Stimulated activated CD4-positive, alpha-beta T cell treated with anti-CD3 and anti-CD28 coated beads, Interleukin-15, amount 100 ng/mL, for 48 hours (primary cell): ENCODE measurements at regions not wholly inside any gene's neighbourhood (a gene's known extent, or its start where the extent isn't known, plus 50 kb on each side); places are given as distances from the start of the nearest gene placed in this dataset.
"Not testable (repeated sequence)": the region's sequence is repeated elsewhere in the genome, so short reads cannot be mapped to it uniquely, and the experiment has no call there.

ENCODE experiments used
- DNase-seq, 2 donors: peaks; one replicate each; pipeline ENCODE4 v3.0.0-alpha.2; 2020; ENCODE audit warnings: low read depth in 2 of 2

DNA sequence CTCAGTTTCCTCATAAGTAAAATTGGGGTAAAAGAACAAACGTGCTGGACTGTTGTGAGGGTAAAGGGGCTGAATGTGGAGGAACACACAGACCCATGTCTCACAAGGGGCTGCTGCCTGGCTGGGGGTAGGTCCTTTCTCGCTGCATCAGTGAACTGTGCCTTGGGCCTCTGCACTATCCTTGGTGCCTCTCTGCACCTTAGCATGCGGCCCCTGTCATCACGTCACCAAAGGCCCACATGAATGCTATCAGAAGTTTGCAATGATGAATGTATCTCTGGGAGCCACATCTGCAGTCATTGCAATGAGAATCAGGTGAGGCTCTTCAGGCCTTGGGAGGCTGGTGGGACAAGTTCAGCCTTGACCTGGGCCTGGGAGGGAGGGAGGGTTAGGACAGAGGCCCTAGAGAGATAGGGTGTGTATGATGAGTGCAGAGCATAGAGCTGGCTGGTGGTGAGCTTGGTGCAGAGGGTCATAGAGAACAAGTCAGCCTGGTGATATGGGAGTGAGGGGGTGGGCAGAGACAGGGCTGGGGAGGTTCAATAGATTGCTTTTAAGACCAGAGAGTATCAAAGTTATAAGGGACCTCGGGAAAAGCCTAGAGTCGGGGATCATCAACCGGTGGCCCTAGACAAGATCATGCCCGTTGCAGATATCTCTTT is 308.4 kb downstream of the RPS24 start:
- no peak for DNase-seq

- DNase-seq = no peak
These were observed 309.4 kb downstream of the RPS24 start for GRCh38 chr10:78342827-78343653.

DNA sequence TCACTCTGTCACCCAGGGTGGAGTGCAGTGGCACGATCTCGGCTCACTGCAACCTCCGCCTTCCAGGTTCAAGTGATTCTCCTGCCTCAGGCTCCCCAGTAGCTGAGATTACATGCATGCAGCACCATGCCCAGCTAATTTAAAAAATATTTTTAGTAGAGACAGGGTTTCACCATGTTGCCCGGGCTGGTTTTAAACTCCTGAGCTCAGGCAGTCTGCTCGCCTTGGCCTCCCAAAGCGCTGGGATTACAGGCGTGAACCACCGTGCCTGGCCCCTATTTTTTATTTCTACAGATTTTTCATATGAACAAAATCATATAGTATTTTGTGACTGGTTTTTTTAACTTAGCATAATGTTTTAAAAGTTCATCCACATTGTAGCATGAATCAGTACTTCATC is 310.6 kb downstream of the RPS24 start:
- DNase-seq = not testable (repeated sequence)

- DNase-seq = not testable (repeated sequence)
These were observed 311.9 kb downstream of the RPS24 start for GRCh38 chr10:78345515-78345914.

DNA sequence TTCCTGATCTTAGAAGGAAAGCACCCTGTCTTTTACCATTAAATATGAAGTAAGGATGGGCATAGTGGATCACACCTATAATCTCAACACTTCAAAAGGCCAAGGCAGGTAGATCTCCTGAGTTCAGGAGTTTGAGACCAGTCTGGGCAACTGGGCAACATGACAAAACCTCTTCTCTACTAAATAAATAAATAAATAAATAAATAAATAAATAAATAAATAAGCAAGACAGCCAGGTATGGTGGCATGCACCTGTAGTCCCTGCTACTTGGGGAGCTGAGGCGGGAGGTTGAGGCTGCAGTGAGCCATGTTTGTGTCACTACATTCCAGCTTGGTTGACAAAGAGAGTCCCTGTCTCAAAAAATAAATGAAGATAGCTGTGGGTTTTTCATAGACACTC is 313.1 kb downstream of the RPS24 start:
- no peak for DNase-seq

- no peak for DNase-seq
These were observed 314.9 kb downstream of the RPS24 start for GRCh38 chr10:78348411-78349164.

- DNase-seq = no peak
These were observed 315.5 kb downstream of the RPS24 start for GRCh38 chr10:78349165-78349516.

GRCh38 chr10:78349911-78350663 is 316.4 kb downstream of the RPS24 start:
- no peak for DNase-seq

- DNase-seq = no peak
These were observed 317.6 kb downstream of the RPS24 start for GRCh38 chr10:78351283-78351682.

GRCh38 chr10:78351809-78352208 is 318.1 kb downstream of the RPS24 start:
- no peak for DNase-seq

- no peak for DNase-seq
These were observed 320.0 kb downstream of the RPS24 start for GRCh38 chr10:78353636-78354035.

DNA sequence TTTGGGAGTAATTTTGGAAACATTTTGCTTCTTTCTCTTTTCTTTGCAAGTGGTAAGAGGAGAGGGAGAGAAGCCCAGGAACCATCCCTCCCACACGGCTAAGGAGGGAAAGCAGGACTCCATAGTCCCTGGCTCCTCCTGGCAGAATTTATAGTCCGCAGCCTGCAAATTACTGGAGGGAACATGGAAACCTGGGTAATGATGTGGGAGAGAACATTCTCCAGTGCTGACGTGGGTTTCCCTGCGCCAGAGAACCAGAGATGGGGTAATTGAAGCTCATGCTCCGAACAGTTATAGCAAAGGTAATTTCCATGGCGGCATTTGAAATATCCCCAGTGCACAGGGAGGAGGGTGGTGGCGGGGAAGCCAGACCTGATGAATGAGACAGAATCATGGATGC is 320.4 kb downstream of the RPS24 start:
- no peak for DNase-seq

DNA sequence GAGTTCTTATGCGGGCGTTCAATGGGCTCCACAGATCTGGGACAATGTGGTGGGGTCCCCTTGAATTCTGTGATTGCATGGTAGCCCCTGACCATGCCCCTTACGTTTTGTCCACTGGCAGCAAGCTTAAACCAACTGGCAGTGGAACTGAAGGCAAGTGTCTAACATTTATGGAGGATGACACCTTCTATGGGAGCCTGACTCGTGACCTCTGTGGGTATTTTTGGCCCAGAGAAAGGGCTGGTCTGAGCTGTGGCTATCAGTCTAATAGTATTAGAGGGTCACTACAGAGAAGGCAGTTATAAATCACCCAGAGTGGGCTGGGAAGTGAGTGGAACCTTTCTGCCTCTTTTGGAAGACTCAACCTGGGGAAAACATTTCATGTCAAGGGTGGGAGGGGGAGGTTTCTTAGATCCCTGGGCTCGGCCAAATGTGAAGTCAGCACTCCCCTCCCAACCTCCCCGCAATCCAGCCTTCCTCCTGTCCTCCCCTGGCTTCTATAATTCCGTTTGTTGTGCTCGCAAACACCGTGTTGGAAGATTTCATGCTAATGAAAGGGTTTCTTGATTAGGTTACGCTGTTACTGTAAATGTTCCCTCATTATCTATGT is 322.7 kb downstream of the RPS24 start:
- DNase-seq = no peak

DNA sequence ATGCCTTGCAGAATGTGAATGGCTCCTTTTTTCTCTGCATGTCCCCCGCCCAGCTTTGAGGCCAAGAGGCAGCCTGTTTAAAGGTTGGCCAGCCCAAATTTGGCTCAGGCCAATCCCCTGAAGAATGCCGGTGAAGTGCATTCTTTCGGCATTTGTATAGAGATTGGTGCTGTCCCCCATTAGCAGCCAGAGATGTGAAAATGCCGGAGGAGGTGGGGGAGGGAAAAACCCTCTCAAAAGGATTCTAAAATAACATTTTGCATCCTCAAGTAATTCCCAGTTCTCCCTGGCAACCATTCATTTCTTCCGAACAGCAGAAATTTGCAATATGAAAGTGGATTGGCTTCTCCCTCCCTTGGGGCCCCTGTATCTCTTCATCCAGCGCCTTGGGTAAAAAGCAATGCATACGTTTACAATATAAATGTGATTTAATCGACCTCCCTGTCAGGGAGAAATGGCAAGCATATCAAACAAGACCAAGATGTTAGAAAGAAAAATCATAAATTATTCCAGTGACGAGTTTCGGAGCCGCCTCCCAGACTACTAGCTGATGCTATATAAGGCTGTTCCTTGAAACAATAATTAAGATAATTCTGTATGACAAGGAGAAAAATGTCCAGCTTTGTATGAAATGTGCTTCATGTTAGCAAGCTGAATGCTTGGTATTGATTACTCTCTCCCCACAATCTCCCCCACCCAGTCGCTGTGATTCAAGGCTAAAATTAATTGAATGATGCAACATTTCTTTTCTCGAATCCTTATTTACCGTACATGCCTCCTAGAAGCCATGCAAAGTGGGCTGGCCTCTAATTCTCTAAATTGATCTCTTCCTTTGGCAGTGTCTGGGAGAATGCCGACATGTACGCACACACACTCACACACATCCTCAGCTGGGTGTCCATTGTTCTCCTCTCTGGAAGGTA is 323.7 kb downstream of the RPS24 start:
- DNase-seq = no peak

- DNase-seq = no peak
These were observed 324.7 kb downstream of the RPS24 start for GRCh38 chr10:78358351-78358750.

DNA sequence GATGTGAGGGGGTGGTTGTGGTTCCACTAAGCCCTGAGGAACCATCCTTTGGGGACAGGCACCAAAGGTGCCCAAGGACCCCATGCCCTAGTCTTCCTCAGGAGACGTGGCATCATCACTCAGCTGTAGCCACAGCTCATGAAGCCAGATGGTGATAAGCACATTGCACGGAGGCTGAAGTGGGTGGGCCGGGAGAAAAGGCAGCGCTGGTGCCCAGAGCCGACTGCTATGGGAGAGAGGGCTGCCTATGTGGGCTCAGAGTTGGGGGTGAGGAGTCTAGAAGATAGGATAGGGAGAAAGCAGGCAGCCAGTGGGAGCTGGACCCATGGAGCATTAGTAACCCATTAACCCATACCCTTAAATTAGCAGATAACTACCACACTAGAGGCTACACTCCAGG is 325.3 kb downstream of the RPS24 start:
- no peak for DNase-seq

GRCh38 chr10:78359640-78360091 is 326.0 kb downstream of the RPS24 start:
- no peak for DNase-seq

GRCh38 chr10:78360284-78360683 is 326.6 kb downstream of the RPS24 start:
- no peak for DNase-seq

DNA sequence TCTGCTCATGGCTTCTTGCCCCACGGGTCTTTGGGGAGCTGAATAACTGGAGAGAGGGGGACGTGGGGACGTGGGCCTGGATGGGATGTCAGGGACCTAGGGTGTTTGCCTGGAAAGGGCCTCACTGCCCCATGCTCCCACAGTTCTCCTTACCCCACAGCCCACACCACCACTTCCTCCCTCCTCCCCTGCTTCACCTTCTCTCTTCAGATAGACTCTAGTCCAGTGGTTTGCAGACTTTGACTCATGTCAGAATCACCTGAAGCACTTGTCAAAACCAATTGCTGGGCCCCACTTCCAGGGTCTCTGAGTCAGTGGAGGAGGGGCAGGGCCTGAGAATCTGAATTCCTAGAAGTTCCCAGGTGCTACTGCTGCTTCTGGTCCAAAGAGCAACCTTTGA is 327.4 kb downstream of the RPS24 start:
- DNase-seq = no peak

- no peak for DNase-seq
These were observed 328.9 kb downstream of the RPS24 start for GRCh38 chr10:78362406-78363022.
